ENCODE measurements at regions not wholly inside any gene's neighbourhood (a gene's known extent, or its start where the extent isn't known, plus 50 kb on each side); places are given as distances from the start of the nearest gene placed in this dataset.

DNA sequence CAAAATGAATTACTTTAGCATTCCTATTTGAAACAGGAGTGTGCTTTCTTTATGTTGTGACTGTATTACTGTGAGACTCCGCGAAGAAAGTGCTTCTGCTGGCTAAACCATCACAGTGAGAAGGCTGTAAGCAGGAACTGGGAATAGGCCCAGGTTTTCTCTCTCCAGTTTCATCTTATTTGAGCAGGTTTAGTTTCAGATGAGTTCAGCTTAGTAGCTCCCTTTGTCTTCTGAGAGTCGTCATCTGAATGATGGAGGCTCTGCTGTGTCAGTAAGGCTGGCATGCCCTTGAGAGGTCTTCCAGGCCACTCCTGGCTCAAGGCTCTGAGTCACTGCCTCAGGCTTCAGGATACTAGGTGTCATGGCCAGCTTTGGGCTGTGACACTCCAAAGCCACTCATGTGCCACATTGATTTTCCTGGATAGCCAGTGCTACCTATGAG is 205.6 kb upstream of the RGS6 start:
- no peak for DNase-seq
- Mint-ChIP-seq H3K4me1 (ENCODE audit: low read depth) (peaks cover 3% of the 10 kb centered on the region), H3K27me3 (no peaks in the 10 kb centered on the region), H3K36me3 (peaks cover 35% of the 10 kb centered on the region), H3K9me3 (no peaks in the 10 kb centered on the region), H3K27ac (no peak overlapping the region), H3K4me3 (no peak overlapping the region)
- ChIA-PET CTCF (interaction anchor here (1.7 kb wide), 1 partner anchor 589 kb away, joined by 3 read pairs; no protein-coding TSS in a partner anchor), POLR2A (interaction anchor here (0.6 kb wide), 1 partner anchor 441 kb away, joined by 3 read pairs; no protein-coding TSS in a partner anchor)
- intact Hi-C loops (cut with micrococcal nuclease): no loop called here

DNA sequence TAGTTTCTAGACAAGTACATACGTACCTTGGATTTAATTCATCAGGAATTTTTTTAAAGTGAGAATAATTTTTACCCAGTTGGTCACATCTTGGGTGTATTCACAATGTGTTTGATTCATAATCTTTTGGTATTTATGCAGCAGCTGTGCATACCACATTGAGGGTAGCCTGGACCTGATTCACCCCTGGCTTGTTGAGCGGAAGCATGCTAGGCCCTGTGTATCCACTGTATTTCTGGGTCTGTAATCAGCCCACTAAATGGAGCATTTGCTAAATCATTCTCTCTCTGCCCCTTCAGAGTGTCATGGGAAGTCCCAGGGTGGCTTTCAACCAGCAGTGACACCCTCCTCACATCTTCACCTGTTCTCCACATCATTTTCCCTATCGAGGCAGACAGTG is 203.8 kb upstream of the RGS6 start:
- ChIA-PET POLR2A (no interaction called here), CTCF (no interaction called here)
- DNase-seq: no peak
- H3K4me1 Mint-ChIP-seq (ENCODE audit: low read depth): peaks cover 3% of the 10 kb centered on the region
- H3K36me3 Mint-ChIP-seq: peaks cover 36% of the 10 kb centered on the region
- H3K27me3 Mint-ChIP-seq: no peaks in the 10 kb centered on the region
- H3K4me3 Mint-ChIP-seq: no peak overlapping the region
- no peak overlapping the region for H3K27ac Mint-ChIP-seq
- no peaks in the 10 kb centered on the region for H3K9me3 Mint-ChIP-seq
- intact Hi-C loops (cut with micrococcal nuclease): no loop called here

GRCh38 chr14:71729596-71729995 is 202.6 kb upstream of the RGS6 start:
- no peaks in the 10 kb centered on the region for H3K27me3 Mint-ChIP-seq
- ChIA-PET POLR2A (no interaction called here), CTCF (no interaction called here)
- H3K4me3 Mint-ChIP-seq: no peak overlapping the region
- no peaks in the 10 kb centered on the region for H3K9me3 Mint-ChIP-seq
- DNase-seq: no peak
- intact Hi-C loops (cut with micrococcal nuclease): no loop called here
- peaks cover 33% of the 10 kb centered on the region for H3K36me3 Mint-ChIP-seq
- H3K27ac Mint-ChIP-seq: no peak overlapping the region
- peaks cover 3% of the 10 kb centered on the region for H3K4me1 Mint-ChIP-seq (ENCODE audit: low read depth)

DNA sequence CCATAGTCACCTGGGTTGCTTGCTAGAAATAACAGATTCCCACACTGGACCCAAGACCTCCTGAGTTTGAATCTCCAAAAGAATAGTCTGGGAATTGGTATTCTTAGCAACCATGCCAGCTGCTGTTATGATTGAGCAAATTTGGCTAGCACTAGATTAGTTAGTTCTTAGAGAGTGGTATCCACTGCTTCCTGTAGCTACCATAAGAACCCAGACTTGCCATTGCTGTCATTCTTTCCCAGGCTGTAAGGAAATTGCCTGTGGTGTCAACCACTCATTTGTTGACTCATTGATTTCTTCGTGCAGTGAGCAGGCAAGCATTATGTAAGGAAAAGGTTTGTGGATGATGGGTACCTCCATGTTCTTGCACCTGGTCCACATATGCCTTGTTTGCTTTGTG is 201.8 kb upstream of the RGS6 start:
- intact Hi-C loops (cut with micrococcal nuclease): no loop called here

DNA sequence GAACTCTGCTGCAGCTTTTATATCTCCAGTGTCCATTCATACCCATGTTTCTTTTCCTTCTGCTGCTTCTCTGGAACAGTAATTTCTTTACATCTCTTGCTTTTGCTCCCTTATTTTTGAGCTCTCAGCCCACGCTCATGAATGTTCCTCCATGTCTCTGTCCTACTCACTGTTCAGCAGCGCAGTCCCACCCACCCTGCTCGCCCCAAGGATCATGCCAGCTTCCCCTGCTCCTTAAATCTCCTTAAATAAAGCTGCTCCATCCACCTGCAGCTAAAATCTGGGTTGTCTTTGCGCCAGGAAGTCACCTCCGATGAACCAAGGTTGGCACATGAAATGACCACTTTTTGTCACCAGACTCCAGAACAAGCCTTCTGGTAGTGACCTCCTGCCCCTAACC is 201.1 kb upstream of the RGS6 start:
- Mint-ChIP-seq H3K9me3 (no peaks in the 10 kb centered on the region), H3K4me1 (ENCODE audit: low read depth) (no peaks in the 10 kb centered on the region), H3K27ac (no peak overlapping the region), H3K36me3 (peaks cover 35% of the 10 kb centered on the region), H3K27me3 (no peaks in the 10 kb centered on the region), H3K4me3 (no peak overlapping the region)
- no peak for DNase-seq
- intact Hi-C loops (cut with micrococcal nuclease): no loop called here
- ChIA-PET CTCF (no interaction called here), POLR2A (no interaction called here)

More for the DNA sequence above, 201.8 kb upstream of the RGS6 start:
- no peaks in the 10 kb centered on the region for H3K9me3 Mint-ChIP-seq
- ChIA-PET CTCF (no interaction called here), POLR2A (no interaction called here)
- H3K4me3 Mint-ChIP-seq: no peak overlapping the region
- H3K27ac Mint-ChIP-seq: no peak overlapping the region
- H3K4me1 Mint-ChIP-seq (ENCODE audit: low read depth): peaks cover 3% of the 10 kb centered on the region
- no peak for DNase-seq
- H3K27me3 Mint-ChIP-seq: no peaks in the 10 kb centered on the region
- peaks cover 31% of the 10 kb centered on the region for H3K36me3 Mint-ChIP-seq

DNA sequence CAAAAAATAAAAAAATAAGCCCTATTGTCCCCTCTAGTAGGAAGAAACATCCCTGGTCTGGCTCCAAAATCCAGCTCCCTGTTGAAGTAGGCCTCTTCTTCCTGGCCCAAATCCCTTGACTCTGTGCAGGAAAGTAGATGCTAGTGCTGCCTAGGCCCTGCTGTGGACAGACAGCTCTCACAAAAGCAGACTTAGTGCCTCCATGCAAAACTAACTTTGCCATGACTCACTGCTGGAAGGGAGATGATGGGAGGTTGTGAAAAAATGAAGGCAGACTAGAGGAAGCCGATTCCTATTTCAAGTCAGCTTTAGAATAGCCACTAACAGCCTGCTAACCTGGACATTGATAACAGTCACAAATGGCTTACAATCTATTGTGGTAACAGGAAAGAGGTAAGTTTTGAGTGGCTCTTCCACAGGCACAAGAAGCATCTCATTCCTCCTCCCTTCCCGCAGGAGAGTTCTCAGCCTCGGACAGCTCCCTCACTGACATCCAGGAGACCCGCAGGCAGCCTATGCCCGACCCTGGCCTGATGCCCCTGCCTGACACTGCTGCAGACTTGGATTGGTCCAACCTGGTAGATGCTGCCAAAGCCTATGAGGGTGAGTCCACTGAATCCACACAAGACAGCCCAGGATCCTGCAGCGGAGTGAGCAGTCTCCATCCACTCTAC is 198.9 kb upstream of the RGS6 start:
- Mint-ChIP-seq H3K27ac (no peak overlapping the region), H3K36me3 (peaks cover 35% of the 10 kb centered on the region)

DNA sequence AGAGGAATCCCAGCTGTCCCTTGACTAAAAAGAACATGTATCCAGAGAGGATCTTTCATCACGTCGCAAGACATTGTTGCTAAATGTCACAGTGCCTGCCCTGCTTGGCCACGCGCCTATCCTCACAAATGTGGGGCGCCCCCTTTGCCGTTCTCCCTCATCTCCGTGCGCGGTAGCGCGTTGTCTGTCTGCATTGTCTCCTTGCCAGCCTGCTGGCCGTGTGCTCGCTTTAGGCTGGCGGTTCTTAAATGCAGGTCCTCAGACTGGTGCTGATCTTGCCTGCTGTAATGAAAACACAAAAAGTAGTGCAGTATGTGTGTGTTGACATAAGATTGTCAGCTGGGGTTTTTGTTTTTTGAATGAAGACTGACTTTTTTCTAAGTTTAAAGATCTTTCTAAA is 198.2 kb upstream of the RGS6 start:
- H3K4me1 Mint-ChIP-seq (ENCODE audit: low read depth): no peaks in the 10 kb centered on the region
- DNase-seq: no peak
- POLR2A ChIA-PET: no interaction called here
- no peak overlapping the region for H3K27ac Mint-ChIP-seq
- no peak overlapping the region for H3K4me3 Mint-ChIP-seq
- no peaks in the 10 kb centered on the region for H3K27me3 Mint-ChIP-seq
- intact Hi-C loops (cut with micrococcal nuclease): no loop called here
- peaks cover 35% of the 10 kb centered on the region for H3K36me3 Mint-ChIP-seq
- no peaks in the 10 kb centered on the region for H3K9me3 Mint-ChIP-seq
- CTCF ChIA-PET: interaction anchor here (1.4 kb wide), 1 partner anchor 596 kb away, joined by 5 read pairs; no protein-coding TSS in a partner anchor

More for the DNA sequence above, 198.9 kb upstream of the RGS6 start:
- ChIA-PET POLR2A (no interaction called here), CTCF (interaction anchor here (1.4 kb wide), 1 partner anchor 595 kb away, joined by 5 read pairs; no protein-coding TSS in a partner anchor)
- Mint-ChIP-seq H3K4me1 (ENCODE audit: low read depth) (no peaks in the 10 kb centered on the region), H3K4me3 (no peak overlapping the region), H3K27me3 (no peaks in the 10 kb centered on the region), H3K9me3 (no peaks in the 10 kb centered on the region)
- no peak for DNase-seq
- intact Hi-C loops (cut with micrococcal nuclease): no loop called here

DNA sequence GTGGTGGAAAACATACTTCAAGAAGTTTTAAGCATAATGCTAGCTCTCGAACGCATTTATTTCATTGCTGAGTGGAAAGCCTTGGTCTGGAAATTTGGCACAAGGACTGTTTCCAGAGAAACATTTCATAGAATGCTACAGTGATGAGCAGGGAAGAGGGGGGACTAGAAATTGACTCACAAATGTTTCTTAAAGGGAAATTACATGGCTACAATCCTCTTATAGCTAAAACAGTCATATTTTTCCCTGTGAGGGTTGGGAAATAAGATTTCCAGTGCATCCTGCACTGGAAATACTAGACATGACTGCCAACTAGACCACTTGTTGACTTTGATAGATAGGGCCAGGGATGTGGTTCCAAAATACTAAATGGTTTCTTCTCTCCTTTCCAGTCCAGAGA is 197.3 kb upstream of the RGS6 start:
- CTCF ChIA-PET: interaction anchor here (1.4 kb wide), 1 partner anchor 597 kb away, joined by 5 read pairs; no protein-coding TSS in a partner anchor
- Mint-ChIP-seq H3K27me3 (no peaks in the 10 kb centered on the region), H3K27ac (no peak overlapping the region), H3K36me3 (peaks cover 29% of the 10 kb centered on the region), H3K9me3 (no peaks in the 10 kb centered on the region), H3K4me3 (no peak overlapping the region), H3K4me1 (ENCODE audit: low read depth) (no peaks in the 10 kb centered on the region)
- POLR2A ChIA-PET: no interaction called here
- intact Hi-C loops (cut with micrococcal nuclease): no loop called here
- no peak for DNase-seq

DNA sequence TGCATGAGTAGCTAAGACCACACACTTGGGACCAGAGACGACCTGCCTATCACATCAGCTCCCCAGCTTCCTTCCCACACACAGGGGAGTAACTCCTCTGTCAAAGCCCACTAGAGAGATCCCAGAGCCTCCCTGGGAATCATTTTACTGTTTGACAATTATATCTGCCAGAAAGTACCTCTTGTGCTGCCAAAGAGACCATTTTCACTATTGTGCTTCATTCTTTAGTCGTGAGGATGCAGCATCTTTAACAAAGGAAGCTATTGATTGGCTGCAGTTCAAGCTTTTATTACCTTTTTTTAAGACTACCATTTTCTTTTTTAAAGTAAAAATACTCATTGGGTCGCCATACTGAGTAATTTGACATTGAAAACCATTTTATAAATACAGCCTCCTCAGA is 194.5 kb upstream of the RGS6 start:
- Mint-ChIP-seq H3K9me3 (no peaks in the 10 kb centered on the region), H3K36me3 (peaks cover 15% of the 10 kb centered on the region), H3K27ac (no peak overlapping the region), H3K4me1 (ENCODE audit: low read depth) (no peaks in the 10 kb centered on the region), H3K4me3 (no peak overlapping the region), H3K27me3 (no peaks in the 10 kb centered on the region)
- intact Hi-C loops (cut with micrococcal nuclease): no loop called here
- no peak for DNase-seq
- POLR2A ChIA-PET: no interaction called here
- CTCF ChIA-PET: interaction anchor here (1.5 kb wide), 1 partner anchor 15 kb away, joined by 3 read pairs; no protein-coding TSS in a partner anchor

DNA sequence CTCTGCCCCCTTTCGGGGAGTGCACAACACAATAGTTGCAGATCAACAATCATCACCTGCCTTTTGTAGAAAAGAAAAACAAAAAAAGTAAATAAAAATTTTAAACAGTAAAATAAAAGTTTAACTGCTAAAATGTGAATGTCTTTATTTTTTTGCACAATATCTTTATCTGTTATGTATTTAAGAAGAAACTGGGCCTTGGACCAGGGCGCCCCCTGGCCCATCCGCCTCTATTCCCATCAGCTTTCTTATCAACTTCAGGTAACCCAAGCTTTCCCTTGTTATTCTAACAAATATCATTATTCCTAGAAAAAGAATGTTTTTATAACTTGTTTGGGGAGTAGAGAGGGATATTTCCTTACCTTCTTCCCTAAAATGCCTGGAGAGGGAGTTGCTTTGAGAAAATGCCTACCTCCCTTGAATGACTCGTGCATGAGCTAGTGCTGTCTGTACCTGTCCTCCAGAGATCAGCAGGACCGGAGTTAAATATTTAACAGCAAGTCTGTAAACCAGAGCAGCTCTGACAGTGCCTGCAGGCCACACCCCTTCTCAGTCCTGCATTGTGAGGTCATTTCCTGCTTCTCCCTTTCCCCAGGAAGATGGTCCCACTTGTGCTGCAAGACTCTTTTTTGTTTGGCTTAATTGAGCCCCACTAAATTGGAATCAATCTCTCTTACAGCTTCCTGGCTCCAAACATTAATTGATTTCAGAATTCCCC is 192.8 kb upstream of the RGS6 start:
- DNase-seq: no peak
- Mint-ChIP-seq H3K27ac (no peak overlapping the region), H3K4me1 (ENCODE audit: low read depth) (no peaks in the 10 kb centered on the region), H3K36me3 (peaks cover 10% of the 10 kb centered on the region), H3K9me3 (no peaks in the 10 kb centered on the region), H3K4me3 (no peak overlapping the region), H3K27me3 (no peaks in the 10 kb centered on the region)
- POLR2A ChIA-PET: no interaction called here
- CTCF ChIA-PET: interaction anchor here (1.1 to 1.5 kb wide), 3 partner anchors 13 to 635 kb away, joined by 3 to 4 read pairs (median 4); no protein-coding TSS in a partner anchor
- intact Hi-C loops (cut with micrococcal nuclease): no loop called here

GRCh38 chr14:71741241-71741640 is 191.0 kb upstream of the RGS6 start:
- intact Hi-C loops (cut with micrococcal nuclease): no loop called here
- H3K4me1 Mint-ChIP-seq (ENCODE audit: low read depth): no peaks in the 10 kb centered on the region
- ChIA-PET POLR2A (no interaction called here), CTCF (interaction anchor here (0.7 to 1.9 kb wide), 4 partner anchors 12 to 599 kb away, joined by 3 to 4 read pairs (median 3); no protein-coding TSS in a partner anchor)
- DNase-seq: no peak
- H3K4me3 Mint-ChIP-seq: no peak overlapping the region
- no peak overlapping the region for H3K27ac Mint-ChIP-seq
- H3K36me3 Mint-ChIP-seq: peaks cover 4% of the 10 kb centered on the region
- no peaks in the 10 kb centered on the region for H3K9me3 Mint-ChIP-seq
- no peaks in the 10 kb centered on the region for H3K27me3 Mint-ChIP-seq

DNA sequence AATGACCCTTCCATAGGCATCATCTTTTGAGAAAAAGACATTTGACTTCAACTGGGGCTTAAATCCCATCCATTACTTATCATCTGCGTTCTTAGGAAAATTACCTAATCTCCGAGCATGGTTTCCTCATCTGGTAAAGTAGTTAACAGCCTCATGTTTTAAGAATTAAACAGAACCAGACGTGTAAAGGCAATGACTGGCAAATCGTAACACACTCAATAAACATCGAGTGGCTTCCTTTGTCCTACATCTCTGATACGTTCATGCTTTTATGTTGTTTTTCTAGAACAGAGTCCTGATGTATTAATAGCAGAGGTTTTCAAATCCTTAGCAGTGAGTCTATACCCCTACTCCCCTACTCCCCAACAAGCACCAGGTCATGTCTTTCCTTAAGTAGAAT is 189.7 kb upstream of the RGS6 start:
- no peak overlapping the region for H3K27ac Mint-ChIP-seq
- H3K4me3 Mint-ChIP-seq: no peak overlapping the region
- peaks cover 3% of the 10 kb centered on the region for H3K36me3 Mint-ChIP-seq
- CTCF ChIA-PET: interaction anchor here (1.9 kb wide), 1 partner anchor 11 kb away, joined by 4 read pairs; no protein-coding TSS in a partner anchor
- H3K27me3 Mint-ChIP-seq: no peaks in the 10 kb centered on the region
- peaks cover 2% of the 10 kb centered on the region for H3K9me3 Mint-ChIP-seq
- intact Hi-C loops (cut with micrococcal nuclease): no loop called here
- POLR2A ChIA-PET: no interaction called here
- no peak for DNase-seq
- H3K4me1 Mint-ChIP-seq (ENCODE audit: low read depth): no peaks in the 10 kb centered on the region

Measured in activated CD4-positive, alpha-beta memory T cell treated with anti-CD3 and anti-CD28 coated beads for 36 hours (primary cell).